DLD1 (cell line): ENCODE measurements at regions not wholly inside any gene's neighbourhood (a gene's known extent, or its start where the extent isn't known, plus 50 kb on each side); places are given as distances from the start of the nearest gene placed in this dataset.

Experiments used
- in situ Hi-C: cut with HindIII; loops from 2 replicates; pipeline ENCODE4 v1.10.0; 2017; ENCODE audit warnings: low sequenced_read_pairs

DNA sequence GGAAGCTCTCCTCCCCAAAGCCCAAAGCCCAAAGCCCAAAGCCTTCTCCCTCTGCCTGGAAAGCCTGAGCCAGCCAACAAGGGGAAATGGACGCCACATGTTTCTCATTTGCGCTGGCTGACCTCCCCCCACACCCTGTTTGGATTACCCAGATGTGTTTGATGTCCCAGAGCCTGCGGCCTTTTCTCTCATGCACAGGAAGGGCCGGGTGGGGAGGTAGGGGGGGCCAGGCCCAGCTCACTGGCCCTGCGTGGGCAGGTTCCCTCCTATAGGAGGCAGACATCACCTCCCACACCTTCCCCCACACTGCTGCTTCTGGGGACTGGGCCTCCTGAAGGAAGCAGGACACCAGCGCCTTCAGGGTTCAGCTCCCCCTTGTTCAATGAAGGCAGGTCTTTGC is 116.3 kb downstream of the NAV1 start:
- in situ Hi-C loops: no loop called here

DNA sequence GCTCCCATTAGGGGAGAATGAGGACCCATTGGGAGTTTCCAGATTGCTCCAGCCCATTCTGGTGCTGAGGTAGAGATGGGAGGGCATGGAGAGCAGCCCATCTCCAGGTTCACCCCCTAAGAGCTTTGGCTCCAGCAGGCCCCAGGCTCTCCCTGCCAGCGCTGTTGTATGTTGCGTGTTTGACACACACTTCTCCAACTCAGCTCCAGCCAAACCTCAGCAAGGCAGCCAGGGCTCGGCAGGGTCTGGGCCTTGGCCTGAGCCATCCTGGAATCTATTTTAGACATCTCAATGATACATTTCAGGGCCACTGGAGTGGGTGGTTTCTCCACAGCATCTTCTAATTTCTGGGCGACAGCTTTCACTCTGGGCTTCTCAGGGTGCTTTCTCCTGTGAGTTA is 117.0 kb downstream of the NAV1 start:
- in situ Hi-C loops: no loop called here

DNA sequence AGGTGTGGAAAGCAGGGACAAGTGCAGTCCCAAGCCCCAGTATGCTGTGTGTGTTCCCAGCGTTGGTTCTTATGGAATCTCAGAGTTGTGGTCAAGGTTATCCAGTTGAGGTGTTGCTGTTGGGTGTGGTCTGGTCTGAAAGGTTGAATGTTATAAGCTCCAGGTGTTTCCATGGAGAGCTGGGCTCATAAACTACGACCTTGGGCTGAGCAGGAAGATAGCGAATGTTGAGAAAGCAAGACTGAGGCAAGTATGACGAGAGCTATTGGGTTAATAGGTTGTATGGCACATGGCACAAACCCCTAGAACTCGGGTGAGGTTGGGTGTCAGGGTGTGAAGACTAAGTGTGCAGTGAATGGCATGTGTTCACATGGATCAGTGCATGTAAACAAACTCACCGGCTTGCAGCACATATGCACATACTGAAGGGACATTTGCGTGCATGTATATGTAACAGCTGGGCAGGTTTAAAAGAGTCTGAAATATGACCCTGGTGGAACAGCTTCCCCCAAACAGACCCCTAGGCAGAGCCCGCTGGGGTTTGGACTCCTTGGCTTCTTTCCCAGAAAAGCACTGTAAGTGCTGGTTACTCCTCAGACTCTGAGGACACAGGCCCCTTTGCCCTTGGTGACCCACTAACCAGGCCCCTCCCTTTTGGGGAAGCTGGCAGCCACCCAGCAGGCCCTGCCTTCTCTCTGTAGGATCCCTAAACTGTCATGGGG is 117.5 kb downstream of the NAV1 start:
- in situ Hi-C loops: no loop called here

DNA sequence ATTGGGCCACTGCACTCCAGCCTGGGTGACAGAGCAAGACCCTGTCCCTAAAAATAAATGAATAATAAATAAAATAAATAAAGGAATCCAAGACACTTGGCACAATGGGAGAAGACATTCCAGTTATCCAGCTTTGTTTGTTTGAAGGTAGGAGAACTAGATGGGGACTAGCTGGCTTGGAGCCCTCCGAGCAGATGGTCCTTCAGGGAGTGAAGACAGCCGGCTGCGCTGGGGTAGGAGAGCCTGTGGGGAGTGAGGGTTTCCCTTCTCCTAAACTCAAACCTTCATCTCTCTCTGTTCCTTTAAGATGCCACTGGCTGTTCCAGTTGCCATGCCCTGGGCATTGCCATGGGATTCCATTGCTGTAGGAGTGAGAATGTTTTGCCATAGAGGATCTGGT is 120.6 kb downstream of the NAV1 start:
- in situ Hi-C loops: no loop called here

DNA sequence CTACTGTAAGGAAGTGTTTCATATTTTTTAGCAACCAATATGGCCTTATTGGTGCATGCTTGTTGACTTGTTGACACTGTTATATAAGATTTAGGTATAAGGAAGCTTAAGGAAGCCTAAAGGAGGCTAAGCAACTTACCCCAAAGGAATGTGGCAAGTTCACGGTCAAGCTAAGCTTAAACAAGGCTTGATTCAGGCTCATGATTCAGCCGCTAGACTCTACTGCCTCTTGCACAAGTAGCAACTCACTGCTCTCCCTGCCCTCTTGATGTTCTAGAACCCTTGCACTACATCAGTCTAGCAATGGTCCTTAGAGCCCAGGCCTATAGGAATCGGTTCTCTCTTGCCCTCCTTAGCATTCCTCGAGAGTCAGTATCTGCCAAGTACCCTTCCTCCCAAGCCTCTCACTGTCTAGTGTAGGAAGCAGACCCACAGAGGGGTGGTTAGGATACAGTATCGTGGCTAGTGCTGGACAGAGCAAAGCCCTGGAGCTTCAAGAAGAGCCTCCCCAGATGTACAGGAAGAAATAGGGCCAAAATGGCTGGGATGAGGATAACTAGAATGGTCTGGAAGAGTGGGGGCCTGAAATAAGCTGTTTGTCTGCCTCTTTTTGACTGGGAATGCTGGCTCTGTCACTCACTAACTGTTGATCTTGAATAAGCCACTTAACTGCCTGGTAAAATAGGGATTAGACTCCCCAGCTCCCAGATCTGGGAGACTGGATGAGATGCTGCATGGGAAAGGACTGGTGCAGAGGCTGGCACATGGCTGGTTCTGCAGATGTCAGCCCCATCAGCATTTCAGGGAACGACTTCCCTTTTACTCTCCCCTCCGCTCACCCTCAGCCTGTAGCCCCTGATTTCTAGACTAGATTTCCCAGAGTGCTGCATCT is 122.2 kb downstream of the NAV1 start:
- in situ Hi-C loops: no loop called here

DNA sequence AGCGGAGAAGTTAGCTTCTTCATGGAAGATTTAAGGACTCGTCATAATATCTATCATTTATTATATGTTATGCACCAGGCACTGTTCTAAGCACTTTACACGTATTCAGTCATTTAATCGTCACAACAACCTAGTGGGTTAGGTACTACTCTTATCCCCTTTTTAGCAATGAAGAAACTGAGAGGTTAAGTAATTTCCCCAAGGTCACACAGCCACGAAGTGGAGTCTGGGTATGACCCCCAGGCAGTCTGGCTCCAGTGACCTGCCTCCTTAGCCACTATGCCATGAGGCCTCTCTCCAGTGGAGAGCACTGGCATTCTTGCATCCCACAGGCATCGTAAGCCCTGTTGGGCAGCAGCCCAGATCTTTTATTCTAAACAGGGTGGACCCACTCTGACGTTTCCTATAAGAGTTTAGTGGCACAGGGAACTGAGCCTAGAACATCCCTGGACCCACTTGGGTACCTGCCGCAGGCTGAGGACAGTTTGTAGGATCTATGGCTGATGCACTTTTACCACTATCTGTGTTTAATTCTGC is 123.0 kb downstream of the NAV1 start:
- in situ Hi-C loops: no loop called here

DNA sequence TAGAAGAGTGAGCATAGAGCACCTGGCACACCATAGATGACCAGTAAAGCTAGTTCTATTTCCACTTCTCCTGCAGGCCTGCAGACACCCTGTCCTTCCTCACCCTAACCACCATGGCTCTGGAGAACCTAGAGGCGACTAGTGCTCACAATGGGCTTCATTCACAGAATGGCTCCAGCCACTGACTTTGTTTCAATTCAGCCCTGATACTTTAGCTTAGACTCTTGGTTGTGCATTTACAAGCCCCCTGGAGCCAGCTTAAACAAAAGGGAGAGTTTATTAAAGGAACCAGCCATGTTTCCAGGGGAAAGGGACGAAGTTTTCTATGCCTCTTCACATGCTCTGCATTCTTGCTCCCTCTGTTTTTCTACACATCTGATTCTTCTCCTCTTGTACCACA is 123.7 kb downstream of the NAV1 start:
- in situ Hi-C loops: no loop called here

DNA sequence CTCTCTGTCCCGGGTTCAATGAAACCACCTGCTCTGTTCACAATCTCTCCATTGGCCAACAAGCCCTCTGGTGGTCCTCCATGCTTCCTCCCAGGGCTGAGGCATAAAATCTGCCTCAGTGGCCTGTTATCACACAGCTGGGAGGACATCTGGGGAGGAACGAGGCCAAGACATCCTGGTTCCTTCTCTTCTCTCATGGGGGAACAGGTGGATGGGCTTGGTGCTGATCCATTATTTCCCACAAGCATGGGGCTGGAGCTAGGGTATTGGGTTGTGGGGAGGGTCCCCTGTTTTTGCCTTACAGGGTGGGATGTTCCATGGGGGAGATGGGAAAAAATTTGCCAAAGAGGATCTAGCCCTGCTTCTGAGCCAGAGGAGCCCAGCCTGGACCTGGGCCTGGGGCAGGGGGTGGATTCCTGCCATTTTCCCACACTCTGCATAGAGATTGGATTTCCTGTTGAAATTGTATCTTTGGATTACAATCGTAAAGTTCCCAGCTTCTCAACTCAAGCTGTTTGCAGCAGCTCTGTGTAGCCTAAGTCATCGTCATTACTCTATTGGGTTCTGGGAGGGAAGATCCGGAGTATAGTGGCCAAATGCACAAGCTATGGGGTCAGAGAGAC is 124.7 kb downstream of the NAV1 start:
- in situ Hi-C loops: no loop called here

DNA sequence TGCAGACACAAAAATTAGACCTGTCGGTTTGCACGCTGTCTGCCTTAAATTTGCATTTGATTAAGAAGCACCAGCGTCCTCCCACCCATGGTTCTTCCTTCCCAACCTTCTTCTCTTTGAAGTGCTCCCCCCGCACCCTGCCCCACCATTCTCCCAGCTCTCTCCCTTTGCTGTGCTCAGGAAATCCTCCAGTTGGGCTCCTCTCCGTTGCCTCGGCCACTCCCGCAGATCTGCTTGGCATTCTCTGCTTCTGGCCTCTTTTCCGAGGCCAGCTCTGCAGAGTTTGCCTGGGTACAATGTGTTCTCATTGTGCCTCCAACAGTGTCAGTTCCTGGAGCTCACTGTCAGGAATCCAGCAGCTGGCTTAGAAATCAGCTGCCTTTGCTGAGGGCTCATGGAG is 126.1 kb downstream of the NAV1 start:
- in situ Hi-C loops: no loop called here

DNA sequence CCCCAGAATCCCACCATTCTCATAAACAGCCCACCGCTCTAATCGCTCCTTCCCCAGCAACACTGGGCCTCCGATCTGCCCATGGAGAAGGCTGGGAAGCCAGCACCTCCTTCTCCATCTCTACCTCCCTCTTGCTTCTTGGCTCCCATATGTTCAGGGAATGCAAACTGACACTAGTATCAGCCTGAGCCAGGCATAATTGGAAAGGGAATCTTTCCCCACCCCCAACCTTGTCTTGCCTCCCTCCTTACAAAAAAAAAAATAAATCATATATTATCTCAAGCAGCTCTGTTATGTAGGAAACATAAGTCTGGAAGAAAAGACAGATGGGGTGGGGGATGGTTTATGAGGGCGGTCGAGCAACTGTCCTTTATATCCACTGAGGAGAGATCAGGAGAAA is 127.2 kb downstream of the NAV1 start:
- in situ Hi-C loops: no loop called here

DNA sequence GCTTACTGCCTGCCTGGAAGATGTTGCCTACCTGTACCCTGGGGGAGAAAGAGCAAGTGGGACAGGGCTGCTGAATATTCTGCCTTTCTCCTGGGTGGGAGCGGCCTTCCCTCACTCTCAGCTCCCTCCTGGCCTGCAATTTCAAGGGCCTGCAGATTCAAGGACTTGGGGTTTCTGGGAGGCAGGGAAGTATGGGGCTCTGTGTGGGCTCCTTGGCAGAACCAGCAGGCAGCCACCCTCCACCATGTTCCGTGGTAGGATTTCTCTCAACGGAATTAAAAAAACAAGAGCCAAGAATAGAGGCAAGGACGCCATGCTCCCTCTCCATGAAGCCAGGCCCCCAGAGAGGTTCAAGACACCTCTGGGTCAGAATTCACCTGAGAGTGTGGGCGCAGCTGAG is 127.7 kb downstream of the NAV1 start:
- in situ Hi-C loops: no loop called here

DNA sequence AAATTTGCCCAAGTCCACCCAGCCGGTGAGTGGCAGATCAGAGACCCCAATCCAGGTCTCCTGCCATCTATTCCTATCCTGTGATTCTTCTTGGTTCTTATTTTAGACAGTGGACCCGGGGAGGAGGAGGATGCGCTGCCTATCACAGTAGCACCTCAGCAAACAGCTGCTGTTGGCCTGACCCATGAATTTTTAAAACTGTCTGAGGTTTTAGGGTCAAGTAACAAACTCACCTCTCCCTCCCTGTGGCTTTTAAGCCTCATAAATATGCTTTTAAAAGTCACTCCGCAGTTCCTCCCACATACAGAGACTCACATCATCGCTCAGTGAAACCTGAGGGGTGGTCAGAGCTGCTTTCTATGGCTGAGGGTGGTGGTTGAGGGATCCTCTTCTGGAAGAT is 128.6 kb downstream of the NAV1 start:
- in situ Hi-C loops: no loop called here

DNA sequence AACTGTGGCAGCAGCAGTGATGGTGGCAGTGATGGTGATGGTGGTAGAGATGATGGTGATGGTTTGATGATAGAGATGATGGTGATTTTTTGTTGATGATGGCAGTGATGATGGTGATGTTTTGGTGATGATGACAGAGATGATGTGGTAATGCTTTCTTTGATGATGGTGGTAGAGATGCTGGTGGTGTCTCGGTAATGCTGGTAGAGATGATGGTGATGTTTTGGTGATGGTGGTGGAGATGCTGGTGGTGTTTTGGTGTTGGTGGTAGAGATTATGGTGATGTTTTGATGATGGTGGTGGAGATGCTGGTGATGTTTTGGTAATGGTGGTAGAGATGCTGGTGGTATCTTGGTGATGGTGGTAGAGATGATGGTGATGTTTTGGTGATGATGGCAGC is 131.6 kb downstream of the NAV1 start:
- in situ Hi-C loops: no loop called here

DNA sequence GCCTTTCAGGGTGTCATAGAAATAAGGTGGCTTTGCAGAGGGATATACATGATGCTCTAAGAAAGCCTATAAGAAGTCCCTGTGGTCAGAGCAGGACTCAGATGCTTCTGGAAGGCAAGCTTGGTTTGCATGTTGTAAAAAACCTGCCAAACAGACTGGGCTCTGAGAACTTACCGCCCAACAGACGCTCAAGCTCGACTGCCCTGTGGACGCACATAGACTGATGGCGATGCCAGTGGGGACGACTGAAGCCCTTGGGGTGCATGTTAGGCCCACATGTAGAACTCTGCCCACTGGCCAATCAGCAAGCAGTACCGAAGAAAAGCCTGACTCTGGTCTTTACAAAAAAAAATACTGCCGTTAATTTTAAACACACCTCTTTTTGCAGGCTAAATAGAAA is 133.8 kb downstream of the NAV1 start:
- in situ Hi-C loops: no loop called here

DNA sequence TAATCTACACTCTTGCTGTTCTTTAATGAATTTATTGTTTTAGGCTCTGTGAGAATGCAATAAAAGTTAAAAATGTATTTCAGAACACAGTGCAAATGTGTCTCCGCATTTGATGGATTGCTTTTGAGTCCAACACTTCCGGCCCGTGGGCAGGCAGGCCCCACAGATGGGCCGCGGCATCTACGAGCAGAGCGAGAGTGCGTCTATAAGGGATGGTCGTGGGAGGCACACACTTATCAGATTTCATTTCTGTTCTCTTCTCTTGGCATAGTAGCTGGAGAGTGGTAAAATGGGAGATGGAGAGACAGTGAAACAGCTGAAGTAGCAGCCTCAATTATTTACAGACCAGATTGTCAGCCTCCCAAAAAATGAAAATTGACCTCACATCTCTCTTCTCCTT is 134.2 kb downstream of the NAV1 start:
- in situ Hi-C loops: no loop called here

DNA sequence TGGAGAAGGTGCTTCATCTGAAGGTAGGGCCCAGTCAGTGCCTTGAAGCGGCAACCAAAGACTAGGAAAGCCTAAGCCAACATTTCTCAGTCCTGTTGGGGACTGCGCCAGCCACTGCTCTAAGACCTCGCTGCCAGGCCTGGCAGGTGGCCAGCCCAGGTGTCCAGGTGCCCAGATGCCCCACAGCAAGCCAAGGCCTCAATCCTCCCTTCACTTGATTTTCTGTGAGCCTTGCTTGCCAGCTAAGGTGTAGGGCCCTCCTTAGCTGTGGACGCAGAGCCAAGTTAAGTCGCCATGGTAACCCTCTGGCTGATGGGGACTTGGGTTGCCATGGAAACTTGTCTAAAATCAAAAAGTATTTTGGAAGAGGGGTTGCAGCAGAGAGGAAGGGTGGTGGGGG is 135.0 kb downstream of the NAV1 start:
- in situ Hi-C loops: no loop called here

DNA sequence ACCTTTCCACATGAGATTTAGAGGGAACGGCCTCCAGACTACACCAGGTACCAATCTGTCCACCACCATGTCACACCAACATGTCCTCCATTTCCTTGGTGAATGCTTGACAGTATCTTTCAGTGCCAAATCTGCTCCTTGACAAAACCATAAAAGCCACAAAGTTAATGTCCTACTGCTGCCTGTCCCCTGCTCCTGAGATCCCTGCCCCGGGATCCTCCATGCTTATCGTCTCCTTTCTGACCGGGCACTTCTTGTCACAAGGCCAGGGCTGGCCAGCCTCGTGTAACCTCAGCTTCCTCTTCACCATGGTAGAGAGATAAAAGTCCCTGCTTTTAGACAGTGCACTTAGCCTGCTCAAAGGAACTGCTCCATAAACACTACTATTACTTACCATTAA is 136.2 kb downstream of the NAV1 start:
- in situ Hi-C loops: no loop called here

DNA sequence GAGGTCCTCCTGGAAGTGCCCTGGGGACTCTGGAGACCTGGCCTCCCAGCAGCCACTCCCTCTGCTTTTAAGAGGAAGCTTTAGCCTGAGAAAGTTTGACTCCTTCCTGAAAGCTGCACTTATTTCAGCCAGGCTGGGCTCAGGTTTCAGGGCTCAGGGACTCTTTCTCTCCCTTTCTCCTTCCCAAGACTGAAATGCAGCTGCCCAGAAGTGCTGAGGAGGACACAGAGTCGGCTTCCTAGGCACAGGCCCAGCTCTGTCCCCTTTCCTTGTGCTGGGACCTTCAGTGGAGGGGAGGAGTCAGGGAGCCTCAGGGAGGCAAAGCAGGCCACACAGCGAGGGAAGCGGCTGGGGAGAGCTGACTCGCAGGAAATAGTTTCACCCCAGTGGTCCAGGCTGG is 137.3 kb downstream of the NAV1 start:
- in situ Hi-C loops: no loop called here

DNA sequence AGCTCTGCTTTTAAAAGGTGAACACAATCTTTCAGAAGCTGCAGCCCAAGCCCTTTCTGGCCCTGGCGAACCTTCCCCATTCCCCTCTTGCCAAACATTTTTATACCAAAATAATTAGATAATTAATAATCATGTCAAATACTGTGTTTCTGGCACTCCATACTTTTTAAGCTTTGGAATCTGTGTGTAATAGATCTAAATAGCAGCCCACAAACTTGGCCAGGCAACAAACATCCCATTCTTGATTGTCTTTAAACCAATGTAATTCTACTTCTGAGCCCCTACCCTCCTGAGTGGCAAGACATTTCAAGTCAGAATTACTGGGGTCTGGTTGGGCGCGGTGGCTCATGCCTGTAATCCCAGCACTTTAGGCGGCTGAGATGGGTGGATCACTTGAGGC is 137.7 kb downstream of the NAV1 start:
- in situ Hi-C loops: no loop called here

DNA sequence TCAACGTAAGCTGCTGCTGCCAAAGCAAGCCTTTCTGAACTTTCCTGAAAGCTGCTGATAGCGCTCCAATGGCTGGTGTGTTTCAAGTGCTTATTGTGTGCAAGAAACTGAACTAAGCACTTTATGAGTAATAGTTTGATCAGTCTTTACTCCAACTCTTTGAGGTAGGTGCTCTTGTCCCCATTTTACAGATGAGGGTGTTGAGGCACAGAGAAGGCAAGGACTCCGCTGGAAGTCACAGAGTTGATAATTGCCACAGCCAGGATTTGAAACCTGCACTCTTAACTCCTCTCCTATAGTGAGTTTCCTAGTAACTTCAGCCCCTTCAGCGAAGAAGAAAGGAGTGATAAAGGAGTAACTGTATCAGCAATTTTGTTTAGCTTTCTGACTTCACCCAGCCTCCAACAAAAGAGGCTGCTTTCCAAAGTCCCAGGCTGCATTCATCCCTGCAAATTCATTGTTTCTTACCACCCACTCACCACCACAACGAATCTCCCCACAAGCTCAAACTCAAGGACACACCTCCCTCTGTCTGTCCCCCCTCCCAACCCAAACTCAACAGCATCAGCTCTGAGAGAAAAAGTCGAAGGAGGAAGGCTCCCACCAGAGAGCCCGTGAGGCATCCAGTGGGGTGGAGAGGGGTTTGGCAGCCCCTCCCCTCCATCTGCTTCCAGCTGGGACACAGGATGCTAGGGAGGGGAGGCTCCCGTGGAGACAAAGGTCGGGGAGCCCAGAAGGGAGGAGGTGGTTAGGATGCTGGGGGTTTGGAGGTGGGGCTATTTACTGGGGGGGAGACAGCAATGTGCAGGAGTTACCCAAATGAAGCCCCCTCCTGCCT is 139.6 kb downstream of the NAV1 start:
- in situ Hi-C loops: no loop called here

DNA sequence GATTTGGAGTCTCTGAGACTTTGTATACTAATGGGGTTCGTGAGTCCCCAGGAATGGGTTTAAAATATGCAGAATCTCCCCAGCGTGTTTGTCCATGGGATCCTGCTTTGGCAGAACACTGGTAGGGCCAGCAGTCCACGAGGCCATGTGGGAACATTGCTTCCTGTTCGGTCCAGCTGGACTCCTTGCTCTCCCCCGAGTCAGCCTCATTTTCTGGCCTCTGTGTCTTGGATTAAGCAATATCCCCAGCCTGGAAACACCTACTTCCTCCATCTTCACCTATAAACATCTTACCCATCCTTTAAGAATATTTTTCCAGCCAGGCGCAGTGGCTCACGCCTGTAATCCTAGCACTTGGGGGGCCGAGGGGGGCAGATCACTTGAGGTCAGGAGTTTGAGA is 142.4 kb downstream of the NAV1 start:
- in situ Hi-C loops: no loop called here
